Activated T-helper 1 cell treated with anti-CD3 and anti-CD28 coated beads, Interleukin-12 subunit alpha, Interleukin-12 subunit beta, Interleukin-2, Interleukin-4 antibody, amounts not matched to agents 30 ng/mL and 10 ng/mL and 1 ng/mL, durations not matched to agents 14 hours and 24 hours and 36 hours (primary cell): ENCODE measurements at regions not wholly inside any gene's neighbourhood (a gene's known extent, or its start where the extent isn't known, plus 50 kb on each side); places are given as distances from the start of the nearest gene placed in this dataset.

Experiments used
- DNase-seq: peaks from one replicate; pipeline ENCODE4 v3.0.0; 2021; ENCODE audit warnings: low spot score
- H3K27ac Mint-ChIP-seq: one replicate; pipeline ENCODE4 v1.8.0; 2021; ENCODE audit warnings: mild to moderate bottlenecking, mixed read lengths
- H3K27me3 Mint-ChIP-seq: one replicate; pipeline ENCODE4 v1.8.0; 2022; ENCODE audit warnings: mild to moderate bottlenecking, moderate library complexity, mixed read lengths; ENCODE audit not compliant: insufficient read depth
- H3K36me3 Mint-ChIP-seq: one replicate; pipeline ENCODE4 v1.8.0; 2021; ENCODE audit warnings: low read depth, mixed read lengths
- H3K4me1 Mint-ChIP-seq: one replicate; pipeline ENCODE4 v1.8.0; 2021; ENCODE audit warnings: low read depth, mixed read lengths
- H3K4me3 Mint-ChIP-seq: one replicate; pipeline ENCODE4 v1.8.0; 2021; ENCODE audit warnings: mild to moderate bottlenecking, moderate library complexity, mixed read lengths
- H3K9me3 Mint-ChIP-seq: one replicate; pipeline ENCODE4 v1.8.0; 2021; ENCODE audit warnings: mixed read lengths
- intact Hi-C: fragments of 100-400 bp; cut with micrococcal nuclease; formaldehyde crosslinking; loops from one replicate; pipeline ENCODE4 v1.15.1; 2024

- intact Hi-C loops: no loop called here
- DNase-seq: no peak
- no peaks in the 10 kb centered on the region for H3K4me1 Mint-ChIP-seq
- H3K4me3 Mint-ChIP-seq: no peak overlapping the region
- peaks cover 2% of the 10 kb centered on the region for H3K27me3 Mint-ChIP-seq
- H3K36me3 Mint-ChIP-seq: no peaks in the 10 kb centered on the region
- no peaks in the 10 kb centered on the region for H3K9me3 Mint-ChIP-seq
- H3K27ac Mint-ChIP-seq: no peak overlapping the region
Measured at GRCh38 chr6:56807326-56807988, 147.4 kb upstream of the BEND6 start.

GRCh38 chr6:56806368-56806767 lies 148.5 kb upstream of the BEND6 start:
- peaks cover 2% of the 10 kb centered on the region for H3K27me3 Mint-ChIP-seq
- no peaks in the 10 kb centered on the region for H3K36me3 Mint-ChIP-seq
- H3K27ac Mint-ChIP-seq: no peak overlapping the region
- DNase-seq: no peak
- H3K4me3 Mint-ChIP-seq: no peak overlapping the region
- intact Hi-C loops: no loop called here
- H3K4me1 Mint-ChIP-seq: no peaks in the 10 kb centered on the region
- no peaks in the 10 kb centered on the region for H3K9me3 Mint-ChIP-seq

- Mint-ChIP-seq H3K4me1 (no peaks in the 10 kb centered on the region), H3K36me3 (no peaks in the 10 kb centered on the region), H3K4me3 (no peak overlapping the region), H3K27ac (no peak overlapping the region), H3K9me3 (no peaks in the 10 kb centered on the region), H3K27me3 (peaks cover 2% of the 10 kb centered on the region)
- DNase-seq: no peak
- intact Hi-C loops: no loop called here
Measured at GRCh38 chr6:56804996-56805395, 149.9 kb upstream of the BEND6 start.

- DNase-seq: no peak
- intact Hi-C loops: no loop called here
- Mint-ChIP-seq H3K4me3 (no peak overlapping the region), H3K9me3 (no peaks in the 10 kb centered on the region), H3K27ac (no peak overlapping the region), H3K27me3 (peaks cover 2% of the 10 kb centered on the region), H3K36me3 (no peaks in the 10 kb centered on the region), H3K4me1 (no peaks in the 10 kb centered on the region)
Measured at GRCh38 chr6:56803594-56803993, 151.3 kb upstream of the BEND6 start.

- intact Hi-C loops: no loop called here
- Mint-ChIP-seq H3K4me1 (no peaks in the 10 kb centered on the region), H3K9me3 (no peaks in the 10 kb centered on the region), H3K36me3 (no peaks in the 10 kb centered on the region), H3K4me3 (no peak overlapping the region), H3K27me3 (peaks cover 2% of the 10 kb centered on the region), H3K27ac (no peak overlapping the region)
- no peak for DNase-seq
Measured at GRCh38 chr6:56802584-56802983, 152.3 kb upstream of the BEND6 start.

- H3K27me3 Mint-ChIP-seq: peaks cover 2% of the 10 kb centered on the region
- no peak overlapping the region for H3K27ac Mint-ChIP-seq
- H3K9me3 Mint-ChIP-seq: no peaks in the 10 kb centered on the region
- DNase-seq: no peak
- no peak overlapping the region for H3K4me3 Mint-ChIP-seq
- H3K36me3 Mint-ChIP-seq: no peaks in the 10 kb centered on the region
- no peaks in the 10 kb centered on the region for H3K4me1 Mint-ChIP-seq
- intact Hi-C loops: no loop called here
Measured at GRCh38 chr6:56799989-56800388, 154.9 kb upstream of the BEND6 start.

- no peaks in the 10 kb centered on the region for H3K4me1 Mint-ChIP-seq
Measured at GRCh38 chr6:56798163-56798562, 155.5 kb upstream of the DST start.

GRCh38 chr6:56796196-56796532 lies 153.5 kb upstream of the DST start:
- no peak overlapping the region for H3K27ac Mint-ChIP-seq
- H3K36me3 Mint-ChIP-seq: no peaks in the 10 kb centered on the region
- DNase-seq: no peak
- H3K4me3 Mint-ChIP-seq: no peak overlapping the region
- H3K4me1 Mint-ChIP-seq: no peaks in the 10 kb centered on the region
- intact Hi-C loops: no loop called here
- H3K9me3 Mint-ChIP-seq: no peaks in the 10 kb centered on the region
- peaks cover 8% of the 10 kb centered on the region for H3K27me3 Mint-ChIP-seq

More at GRCh38 chr6:56798163-56798562, 155.5 kb upstream of the DST start:
- no peaks in the 10 kb centered on the region for H3K9me3 Mint-ChIP-seq
- intact Hi-C loops: no loop called here
- no peak for DNase-seq
- peaks cover 8% of the 10 kb centered on the region for H3K27me3 Mint-ChIP-seq
- no peak overlapping the region for H3K4me3 Mint-ChIP-seq
- no peaks in the 10 kb centered on the region for H3K36me3 Mint-ChIP-seq
- H3K27ac Mint-ChIP-seq: no peak overlapping the region

GRCh38 chr6:56795466-56796195 lies 152.9 kb upstream of the DST start:
- Mint-ChIP-seq H3K27me3 (peaks cover 8% of the 10 kb centered on the region), H3K27ac (no peak overlapping the region), H3K36me3 (no peaks in the 10 kb centered on the region), H3K4me1 (no peaks in the 10 kb centered on the region), H3K9me3 (no peaks in the 10 kb centered on the region), H3K4me3 (no peak overlapping the region)
- intact Hi-C loops: no loop called here
- no peak for DNase-seq

GRCh38 chr6:56794421-56794820 lies 151.7 kb upstream of the DST start:
- DNase-seq: no peak
- Mint-ChIP-seq H3K4me1 (no peaks in the 10 kb centered on the region), H3K36me3 (no peaks in the 10 kb centered on the region), H3K4me3 (no peak overlapping the region), H3K9me3 (no peaks in the 10 kb centered on the region), H3K27ac (no peak overlapping the region), H3K27me3 (peaks cover 8% of the 10 kb centered on the region)
- intact Hi-C loops: no loop called here

- no peaks in the 10 kb centered on the region for H3K36me3 Mint-ChIP-seq
- no peaks in the 10 kb centered on the region for H3K4me1 Mint-ChIP-seq
- intact Hi-C loops: no loop called here
- no peaks in the 10 kb centered on the region for H3K9me3 Mint-ChIP-seq
- no peak for DNase-seq
- H3K27ac Mint-ChIP-seq: no peak overlapping the region
- H3K27me3 Mint-ChIP-seq: peaks cover 8% of the 10 kb centered on the region
- H3K4me3 Mint-ChIP-seq: no peak overlapping the region
Measured at GRCh38 chr6:56793938-56794337, 151.2 kb upstream of the DST start.

- intact Hi-C loops: no loop called here
- no peak overlapping the region for H3K27ac Mint-ChIP-seq
Measured at GRCh38 chr6:56790414-56790813, 147.7 kb upstream of the DST start.

GRCh38 chr6:56789879-56790278 lies 147.2 kb upstream of the DST start:
- Mint-ChIP-seq H3K27me3 (peaks cover 6% of the 10 kb centered on the region), H3K27ac (no peak overlapping the region), H3K36me3 (no peaks in the 10 kb centered on the region), H3K4me1 (no peaks in the 10 kb centered on the region), H3K9me3 (no peaks in the 10 kb centered on the region), H3K4me3 (no peak overlapping the region)
- no peak for DNase-seq
- intact Hi-C loops: no loop called here

More at GRCh38 chr6:56790414-56790813, 147.7 kb upstream of the DST start:
- DNase-seq: no peak
- no peaks in the 10 kb centered on the region for H3K36me3 Mint-ChIP-seq
- H3K4me3 Mint-ChIP-seq: no peak overlapping the region
- peaks cover 7% of the 10 kb centered on the region for H3K27me3 Mint-ChIP-seq
- H3K4me1 Mint-ChIP-seq: no peaks in the 10 kb centered on the region
- H3K9me3 Mint-ChIP-seq: no peaks in the 10 kb centered on the region
